H1 (cell line): ENCODE measurements at regions not wholly inside any gene's neighbourhood (a gene's known extent, or its start where the extent isn't known, plus 50 kb on each side); places are given as distances from the start of the nearest gene placed in this dataset.

Experiments used
- BRCA1 ChIP-seq: IDR thresholded peaks from 2 replicates; pipeline ENCODE4 v1.6.1; 2012; ENCODE audit warnings: low read depth, low read length, improper control_type of control experiment
- EZH2 ChIP-seq: fragments of 200-600 bp; sonication (generic); IDR thresholded peaks from 2 replicates; pipeline ENCODE4 v1.7.1; 2012; ENCODE audit warnings: low read depth, mild to moderate bottlenecking, moderate library complexity, low read length, inconsistent platforms; ENCODE audit not compliant: severe bottlenecking
- POU5F1 ChIP-seq: IDR thresholded peaks from 2 replicates; pipeline ENCODE4 v1.6.1; 2011; ENCODE audit warnings: low read depth, mild to moderate bottlenecking, low read length, moderate library complexity

DNA sequence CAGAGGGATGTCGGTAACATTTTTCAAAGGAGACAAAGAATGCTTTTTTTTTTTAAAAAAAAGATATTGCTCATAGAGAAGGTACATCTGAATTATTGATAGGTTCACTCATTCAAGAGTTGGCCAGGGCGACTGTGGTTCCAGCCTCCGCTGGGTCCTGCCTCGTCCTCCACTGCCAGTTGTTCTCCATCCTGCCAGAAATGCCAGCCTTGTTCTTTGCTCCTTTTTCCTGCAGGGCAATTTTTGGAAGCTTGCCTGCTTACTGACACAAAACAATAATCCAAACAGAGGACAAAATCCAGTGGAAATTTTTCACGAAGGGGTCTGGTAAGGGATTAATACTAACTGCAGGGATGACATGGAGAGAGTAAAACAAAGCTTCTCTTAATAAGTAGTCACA is 1113.0 kb downstream of the CBLN2 start (continued):
- no peak for TF ChIP-seq EZH2
- TF ChIP-seq BRCA1, result no peak
- no peak for TF ChIP-seq POU5F1
- TF ChIP-seq, all 59 proteins: peak for 0
